GM12878 (cell line): ENCODE measurements at regions not wholly inside any gene's neighbourhood (a gene's known extent, or its start where the extent isn't known, plus 50 kb on each side); places are given as distances from the start of the nearest gene placed in this dataset.

ENCODE experiments used
- ATAC-seq: fragments of 200-7000 bp; cut with Tn5 transposase; 3 replicates; pipeline ENCODE4 v1.9.1; 2020; ENCODE audit warnings: mild to moderate bottlenecking, moderate library complexity
- BruUV-seq: library from RNA; stranded (reverse); fragments of 400-500 nt; replicated peaks from 2 replicates; lab custom pipeline; 2021; lab: Mats Ljungman, UMichigan
- CTCF ChIA-PET: fragments of 300-600 bp; sonication (Branson Sonifier 250); formaldehyde crosslinking; extraction: SDS; loops from one replicate; lab custom pipeline; 2021; ENCODE audit warnings: inconsistent platforms; lab: Yijun Ruan, JAX
- POLR2A ChIA-PET: fragments of 350-600 bp; formaldehyde crosslinking; extraction: SDS; loops from one replicate; lab custom pipeline; 2021; ENCODE audit warnings: inconsistent platforms; lab: Charles Lee
- RAD21 ChIA-PET: fragments of 300-600 bp; sonication (Branson Sonifier 250); formaldehyde crosslinking; loops from one replicate; lab custom pipeline; 2023; ENCODE audit warnings: antibody characterized with exemption; ENCODE audit not compliant: unreplicated experiment; lab: Charles Lee
- SMC1A ChIA-PET: fragments of 300-600 bp; sonication (Branson Sonifier 250); formaldehyde crosslinking; loops from one replicate; lab custom pipeline; 2023; ENCODE audit not compliant: unreplicated experiment, uncharacterized antibody; lab: Charles Lee
- DNase-seq: peaks from one replicate; pipeline ENCODE4 v3.0.0-alpha.2; 2011; ENCODE audit warnings: low read depth, low spot score
- FAIRE-seq: peaks from 3 replicates; lab custom pipeline; 2011; peaks lifted over from hg19 to GRCh38; lab: Jason Lieb, UNC
- H2AFZ ChIP-seq: 2 replicates; pipeline ENCODE4 v1.6.0; 2011; ENCODE audit warnings: low read depth, low read length, control low read depth; ENCODE audit not compliant: control insufficient read depth
- H3K27ac ChIP-seq: 2 replicates; pipeline ENCODE4 v1.5.1; 2011; ENCODE audit warnings: control low read depth; ENCODE audit not compliant: control insufficient read depth, insufficient read depth
- H3K27me3 ChIP-seq, 2 experiments: replicated peaks in 1 of 2; 2 replicates each; pipeline versions ENCODE4 v1.6.0 to v1.6.1; 2011; ENCODE audit warnings: low read length in 1 of 2; ENCODE audit not compliant: control insufficient read depth in 2 of 2, insufficient read depth in 2 of 2
- H3K36me3 ChIP-seq, 2 experiments: 2 replicates each; pipeline ENCODE4 v1.5.1; 2011; ENCODE audit warnings: low read length in 1 of 2; ENCODE audit not compliant: control insufficient read depth in 2 of 2, insufficient read depth in 2 of 2
- H3K4me1 ChIP-seq: 2 replicates; pipeline ENCODE4 v1.6.1; 2011; ENCODE audit warnings: mild to moderate bottlenecking, low read length, moderate library complexity, mixed read lengths; ENCODE audit not compliant: control insufficient read depth, insufficient read depth
- H3K4me2 ChIP-seq: 2 replicates; pipeline ENCODE4 v1.6.0; 2011; ENCODE audit warnings: control low read depth; ENCODE audit not compliant: control insufficient read depth, insufficient read depth
- H3K4me3 ChIP-seq: fragments of 200-600 bp; sonication (generic); 2 replicates; pipeline ENCODE4 v1.5.1; 2016
- H3K79me2 ChIP-seq: 2 replicates; pipeline ENCODE4 v1.6.0; 2011; ENCODE audit warnings: low read length; ENCODE audit not compliant: control insufficient read depth, insufficient read depth
- H3K9ac ChIP-seq: 2 replicates; pipeline ENCODE4 v1.8.0; 2011; ENCODE audit warnings: low read length, control low read depth, mixed read lengths; ENCODE audit not compliant: control insufficient read depth, insufficient read depth
- H3K9me3 ChIP-seq: replicated peaks from 3 replicates; pipeline ENCODE4 v1.5.1; 2011; ENCODE audit warnings: mild to moderate bottlenecking, low read length; ENCODE audit not compliant: control insufficient read depth, insufficient read depth
- H4K20me1 ChIP-seq: 2 replicates; pipeline ENCODE4 v1.6.0; 2011; ENCODE audit not compliant: control insufficient read depth, insufficient read depth
- LARP7 ChIP-seq: fragments of 450-650 bp; IDR thresholded peaks from 2 replicates; pipeline ENCODE4 v1.6.1; 2017; ENCODE audit warnings: mild to moderate bottlenecking
- POLR2AphosphoS2 ChIP-seq: IDR thresholded peaks from 2 replicates; pipeline ENCODE4 v1.6.1; 2011; ENCODE audit warnings: low read depth, mild to moderate bottlenecking, low read length, improper control_type of control experiment, moderate library complexity
- SMAD1 ChIP-seq: fragments of 450-650 bp; IDR thresholded peaks from 2 replicates; pipeline ENCODE4 v1.6.1; 2018; ENCODE audit warnings: mild to moderate bottlenecking, low read depth; ENCODE audit not compliant: partially characterized antibody
- SP1 ChIP-seq: IDR thresholded peaks from one replicate; pipeline ENCODE4 v1.6.1; 2011; ENCODE audit warnings: low read depth, low read length
- STAT3 ChIP-seq: IDR thresholded peaks from 2 replicates; pipeline ENCODE4 v1.6.1; 2011; ENCODE audit warnings: low read depth, low read length, improper control_type of control experiment
- TAF1 ChIP-seq: IDR thresholded peaks from 2 replicates; pipeline ENCODE4 v1.6.1; 2011; ENCODE audit warnings: mild to moderate bottlenecking, low read depth, low read length, borderline replicate concordance
- WGBS: methylation state at CpG from one replicate; pipeline ENCODE4 v1.1.6; 2016; ENCODE audit warnings: low lambda C conversion rate; ENCODE audit not compliant: insufficient replicate concordance, insufficient coverage; ENCODE audit errors: missing lambda C conversion rate; 5-methylcytosine and 5-hydroxymethylcytosine counted together
- in situ Hi-C: fragments of 300-500 bp; cut with MboI; formaldehyde crosslinking; loops from 9 replicates; pipeline ENCODE4 v1.14.3; 2018; ENCODE audit warnings: mixed read lengths
- intact Hi-C: fragments of 100-400 bp; cut with micrococcal nuclease; formaldehyde crosslinking; loops from one replicate; pipeline ENCODE4 v1.14.2; 2022; ENCODE audit not compliant: unreplicated experiment
- TF ChIP-seq, protein P1 (sequence below): fragments of 450-650 bp; IDR thresholded peaks from 2 replicates; pipeline ENCODE4 v1.6.1; 2017; ENCODE audit warnings: mild to moderate bottlenecking

DNA sequence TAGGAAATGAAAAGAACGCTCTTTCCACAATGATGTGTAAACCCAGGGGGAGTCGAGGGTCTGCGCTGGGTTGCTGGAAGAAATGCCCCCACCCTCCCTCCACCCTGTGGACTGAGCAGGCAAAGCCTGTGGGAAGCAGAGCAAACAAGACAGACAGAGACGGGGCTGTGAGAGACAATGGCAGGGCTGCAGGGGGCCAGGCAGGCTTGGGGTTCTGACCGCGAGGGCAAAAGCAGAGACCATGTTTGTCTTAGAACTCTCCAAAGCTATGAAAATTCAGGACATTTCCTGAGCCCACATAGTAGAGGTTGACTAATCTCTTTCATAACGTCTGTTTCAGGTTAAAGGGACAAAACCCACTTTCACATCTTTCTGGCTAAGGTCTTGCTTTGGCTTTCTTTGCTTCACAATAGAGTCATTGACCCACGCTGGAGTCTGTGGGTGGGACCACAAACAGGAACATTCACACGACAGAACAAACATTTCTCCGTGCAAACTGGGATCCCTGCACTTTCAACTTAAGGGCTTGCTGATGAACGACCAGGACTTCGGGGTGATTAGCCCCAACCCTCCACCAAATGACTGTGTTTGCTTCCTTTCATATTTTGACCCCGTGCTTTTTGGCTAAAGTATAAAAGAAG is 156.0 kb upstream of the TPM1 start:
- RAD21 ChIA-PET = no interaction called here
- H2AFZ ChIP-seq = no peak overlapping the region
- no peaks in the 10 kb centered on the region for H3K9me3 ChIP-seq
- in situ Hi-C loops (no loop called here), intact Hi-C loops (no loop called here)
- ATAC-seq (no peak), DNase-seq (no peak), FAIRE-seq (no peak)
- no peak overlapping the region for H3K4me3 ChIP-seq
- H3K36me3 ChIP-seq = no peaks in the 10 kb centered on the region
- CTCF ChIA-PET = no interaction called here
- H3K27ac ChIP-seq = no peak overlapping the region
- BruUV-seq = no TSS peak
- 33% methylated on average over 13 of the region's 13 CpGs for WGBS
- H3K79me2 ChIP-seq = no peaks in the 10 kb centered on the region
- no peak overlapping the region for H3K4me2 ChIP-seq
- no peaks in the 10 kb centered on the region for H4K20me1 ChIP-seq
- no peak for TF ChIP-seq SP1
- peaks cover 2 to 5% of the 10 kb centered on the region in 2 experiments; a peak in 3 of 4 replicates for H3K27me3 ChIP-seq
- POLR2A ChIA-PET = no interaction called here
- SMC1A ChIA-PET = no interaction called here
- no peak overlapping the region for H3K9ac ChIP-seq
- H3K4me1 ChIP-seq = no peaks in the 10 kb centered on the region

DNA sequence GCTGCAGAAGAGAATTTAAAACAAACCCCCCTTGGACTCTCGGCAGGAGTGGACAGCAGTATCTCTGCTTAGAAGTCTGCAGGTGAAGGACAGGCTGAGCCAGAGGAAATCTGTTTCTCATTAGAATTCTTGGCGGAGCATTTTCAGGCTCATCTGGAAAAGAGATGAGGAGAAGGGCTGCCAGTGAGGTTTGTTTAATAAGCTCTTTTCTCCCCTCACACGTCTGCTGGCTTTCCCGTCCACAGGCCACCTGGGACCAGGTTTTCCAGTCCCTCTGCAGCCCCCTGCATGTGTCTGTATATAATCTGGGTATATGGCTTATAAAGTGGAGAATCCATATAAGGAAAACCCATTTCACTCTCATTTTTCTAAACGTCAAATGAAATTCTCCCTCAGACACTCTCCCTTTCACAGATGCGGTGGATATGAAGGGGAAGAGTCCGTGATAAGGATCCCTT is 155.4 kb upstream of the TPM1 start:
- CTCF ChIA-PET = no interaction called here
- RAD21 ChIA-PET = no interaction called here
- Histone ChIP-seq H3K4me3 (no peak overlapping the region), H3K4me2 (no peak overlapping the region)
- BruUV-seq = no TSS peak
- intact Hi-C loops = no loop called here
- SMC1A ChIA-PET = no interaction called here
- POLR2A ChIA-PET = no interaction called here
- TF ChIP-seq STAT3 (no peak), LARP7 (no peak), SMAD1 (no peak), TAF1 (no peak), POLR2AphosphoS2 (no peak)
- TF ChIP-seq, protein P1, sequence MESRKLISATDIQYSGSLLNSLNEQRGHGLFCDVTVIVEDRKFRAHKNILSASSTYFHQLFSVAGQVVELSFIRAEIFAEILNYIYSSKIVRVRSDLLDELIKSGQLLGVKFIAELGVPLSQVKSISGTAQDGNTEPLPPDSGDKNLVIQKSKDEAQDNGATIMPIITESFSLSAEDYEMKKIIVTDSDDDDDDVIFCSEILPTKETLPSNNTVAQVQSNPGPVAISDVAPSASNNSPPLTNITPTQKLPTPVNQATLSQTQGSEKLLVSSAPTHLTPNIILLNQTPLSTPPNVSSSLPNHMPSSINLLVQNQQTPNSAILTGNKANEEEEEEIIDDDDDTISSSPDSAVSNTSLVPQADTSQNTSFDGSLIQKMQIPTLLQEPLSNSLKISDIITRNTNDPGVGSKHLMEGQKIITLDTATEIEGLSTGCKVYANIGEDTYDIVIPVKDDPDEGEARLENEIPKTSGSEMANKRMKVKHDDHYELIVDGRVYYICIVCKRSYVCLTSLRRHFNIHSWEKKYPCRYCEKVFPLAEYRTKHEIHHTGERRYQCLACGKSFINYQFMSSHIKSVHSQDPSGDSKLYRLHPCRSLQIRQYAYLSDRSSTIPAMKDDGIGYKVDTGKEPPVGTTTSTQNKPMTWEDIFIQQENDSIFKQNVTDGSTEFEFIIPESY = no peak
- TF ChIP-seq, all 136 proteins: peak for 0
- H4K20me1 ChIP-seq = no peaks in the 10 kb centered on the region
- in situ Hi-C loops = no loop called here
- WGBS = 45% methylated on average over 7 of the region's 7 CpGs
- no peaks in the 10 kb centered on the region for H3K4me1 ChIP-seq
- FAIRE-seq (no peak), DNase-seq (no peak), ATAC-seq (no peak)
- no peak overlapping the region for H3K9ac ChIP-seq
- H3K9me3 ChIP-seq = no peaks in the 10 kb centered on the region
- H3K36me3 ChIP-seq = no peaks in the 10 kb centered on the region
- H3K79me2 ChIP-seq = no peaks in the 10 kb centered on the region
- peaks cover 2 to 5% of the 10 kb centered on the region in 2 experiments; a peak in 3 of 4 replicates for H3K27me3 ChIP-seq
- no peak overlapping the region for H2AFZ ChIP-seq
- H3K27ac ChIP-seq = no peak overlapping the region
